PC-9 (cell line): ENCODE measurements at regions not wholly inside any gene's neighbourhood (a gene's known extent, or its start where the extent isn't known, plus 50 kb on each side); places are given as distances from the start of the nearest gene placed in this dataset.

Experiments used
- BruUV-seq: library from RNA; stranded (reverse); fragments of 400-500 nt; replicated peaks from 2 replicates; lab custom pipeline; 2021; lab: Mats Ljungman, UMichigan
- CTCF ChIA-PET: fragments of 300-600 bp; sonication (Branson Sonifier 250); formaldehyde crosslinking; loops from one replicate; lab custom pipeline; 2022; ENCODE audit warnings: antibody characterized with exemption; lab: Charles Lee
- POLR2A ChIA-PET: fragments of 300-600 bp; sonication (Branson Sonifier 250); formaldehyde crosslinking; loops from one replicate; lab custom pipeline; 2022; ENCODE audit warnings: antibody characterized with exemption; ENCODE audit not compliant: unreplicated experiment; lab: Charles Lee
- DNase-seq, 2 experiments: peaks; one replicate each; pipeline versions ENCODE4 v3.0.0 to v3.0.0-alpha.2; 2015 to 2022; ENCODE audit warnings: mixed read lengths in 1 of 2
- H2AFZ ChIP-seq: fragments of 200-600 bp; sonication (generic); 2 replicates; pipeline ENCODE4 v1.8.1; 2017; ENCODE audit warnings: antibody characterized with exemption
- H3F3A ChIP-seq: fragments of 200-600 bp; sonication (generic); 2 replicates; pipeline ENCODE4 v1.8.1; 2017; ENCODE audit warnings: antibody characterized with exemption, mild to moderate bottlenecking, low read depth; ENCODE audit not compliant: insufficient read depth
- H3K27ac ChIP-seq: fragments of 200-600 bp; sonication (generic); 2 replicates; pipeline ENCODE4 v1.6.1; 2016; ENCODE audit warnings: mixed run types
- H3K27me3 ChIP-seq: fragments of 200-600 bp; sonication (generic); 2 replicates; pipeline ENCODE4 v1.6.1; 2016; ENCODE audit warnings: low read depth, mixed run types; ENCODE audit not compliant: insufficient read depth
- H3K36me3 ChIP-seq: fragments of 200-600 bp; sonication (generic); 2 replicates; pipeline ENCODE4 v1.6.1; 2016; ENCODE audit warnings: low read depth, mixed run types
- H3K4me1 ChIP-seq: fragments of 200-600 bp; sonication (generic); replicated peaks from 2 replicates; pipeline ENCODE4 v1.6.1; 2016; ENCODE audit warnings: mixed run types; ENCODE audit not compliant: insufficient read depth
- H3K4me2 ChIP-seq: fragments of 200-600 bp; sonication (generic); 2 replicates; pipeline ENCODE4 v1.6.1; 2017; ENCODE audit warnings: mixed run types
- H3K4me3 ChIP-seq: fragments of 200-600 bp; sonication (generic); 2 replicates; pipeline ENCODE4 v1.6.1; 2016; ENCODE audit warnings: mixed run types
- H3K79me2 ChIP-seq: fragments of 200-600 bp; sonication (generic); 2 replicates; pipeline ENCODE4 v1.6.1; 2017; ENCODE audit warnings: low read depth, mixed run types
- H3K9me2 ChIP-seq: fragments of 200-600 bp; sonication (generic); 2 replicates; pipeline ENCODE4 v1.8.1; 2017; ENCODE audit warnings: mild to moderate bottlenecking; ENCODE audit not compliant: insufficient read depth
- H3K9me3 ChIP-seq: fragments of 200-600 bp; sonication (generic); 2 replicates; pipeline ENCODE4 v1.8.1; 2016; ENCODE audit warnings: low read depth; ENCODE audit not compliant: insufficient read depth
- H4K20me1 ChIP-seq: fragments of 200-600 bp; sonication (generic); 2 replicates; pipeline ENCODE4 v1.8.1; 2017; ENCODE audit not compliant: insufficient read depth
- EZH2 ChIP-seq: fragments of 200-600 bp; sonication (generic); IDR thresholded peaks from 2 replicates; pipeline ENCODE4 v1.8.0; 2017; ENCODE audit warnings: antibody characterized with exemption, low read depth
- intact Hi-C: fragments of 100-400 bp; cut with micrococcal nuclease; formaldehyde crosslinking; loops from one replicate; pipeline ENCODE4 v1.10.0; 2022; ENCODE audit not compliant: unreplicated experiment
- TF ChIP-seq, protein P1 (sequence below): fragments of 200-600 bp; sonication (generic); conservative IDR thresholded peaks from 2 replicates; pipeline ENCODE4 v1.6.1; 2017; ENCODE audit warnings: mixed run types, antibody characterized with exemption, mild to moderate bottlenecking, moderate library complexity

DNA sequence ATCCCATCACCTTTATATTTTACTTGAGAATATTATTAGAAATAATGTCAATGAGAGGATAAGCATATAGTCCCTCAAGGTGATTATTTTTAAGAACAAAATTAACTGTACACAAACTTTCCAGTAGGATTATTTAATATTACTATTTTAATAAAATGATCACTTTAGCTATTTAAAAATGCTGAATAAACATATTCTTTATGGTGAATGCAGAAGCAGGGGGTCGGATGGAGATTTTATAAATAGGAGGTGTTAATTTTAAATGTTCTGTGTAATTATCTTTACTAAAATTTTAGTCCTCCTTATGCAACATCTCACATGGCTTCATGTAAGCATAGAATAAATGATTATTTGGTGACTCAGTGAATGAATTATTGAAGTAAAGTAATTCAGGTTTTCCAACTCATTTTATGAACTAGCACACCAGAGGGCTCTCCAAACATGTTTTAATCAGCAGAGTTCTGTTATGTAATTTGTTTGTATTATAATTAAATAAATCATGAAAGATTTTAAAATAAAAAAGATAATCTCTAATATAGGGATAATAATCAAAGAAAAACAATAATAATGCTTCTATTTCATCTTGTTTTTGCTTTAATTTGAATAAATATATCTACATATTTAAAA is 1635.2 kb downstream of the EFNB2 start:
- no peak overlapping the region for H3K27ac ChIP-seq
- TF ChIP-seq EZH2: no peak
- TF ChIP-seq, protein P1, sequence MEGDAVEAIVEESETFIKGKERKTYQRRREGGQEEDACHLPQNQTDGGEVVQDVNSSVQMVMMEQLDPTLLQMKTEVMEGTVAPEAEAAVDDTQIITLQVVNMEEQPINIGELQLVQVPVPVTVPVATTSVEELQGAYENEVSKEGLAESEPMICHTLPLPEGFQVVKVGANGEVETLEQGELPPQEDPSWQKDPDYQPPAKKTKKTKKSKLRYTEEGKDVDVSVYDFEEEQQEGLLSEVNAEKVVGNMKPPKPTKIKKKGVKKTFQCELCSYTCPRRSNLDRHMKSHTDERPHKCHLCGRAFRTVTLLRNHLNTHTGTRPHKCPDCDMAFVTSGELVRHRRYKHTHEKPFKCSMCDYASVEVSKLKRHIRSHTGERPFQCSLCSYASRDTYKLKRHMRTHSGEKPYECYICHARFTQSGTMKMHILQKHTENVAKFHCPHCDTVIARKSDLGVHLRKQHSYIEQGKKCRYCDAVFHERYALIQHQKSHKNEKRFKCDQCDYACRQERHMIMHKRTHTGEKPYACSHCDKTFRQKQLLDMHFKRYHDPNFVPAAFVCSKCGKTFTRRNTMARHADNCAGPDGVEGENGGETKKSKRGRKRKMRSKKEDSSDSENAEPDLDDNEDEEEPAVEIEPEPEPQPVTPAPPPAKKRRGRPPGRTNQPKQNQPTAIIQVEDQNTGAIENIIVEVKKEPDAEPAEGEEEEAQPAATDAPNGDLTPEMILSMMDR: no peak
- H3K36me3 ChIP-seq: no peaks in the 10 kb centered on the region
- H3K4me2 ChIP-seq: no peak overlapping the region
- H3K4me3 ChIP-seq: no peak overlapping the region
- no peak overlapping the region for H2AFZ ChIP-seq
- 0 out of 2 replicates have a peak, but pooled peaks cover 2% of the 10 kb centered on the region for H3K9me3 ChIP-seq
- BruUV-seq: no TSS peak
- no peaks in the 10 kb centered on the region for H3K27me3 ChIP-seq
- H3F3A ChIP-seq: no peaks in the 10 kb centered on the region
- no peak for DNase-seq
- intact Hi-C loops: no loop called here
- H4K20me1 ChIP-seq: no peaks in the 10 kb centered on the region
- no peaks in the 10 kb centered on the region for H3K4me1 ChIP-seq
- no peaks in the 10 kb centered on the region for H3K79me2 ChIP-seq
- POLR2A ChIA-PET: no interaction called here
- CTCF ChIA-PET: no interaction called here
- H3K9me2 ChIP-seq: no peaks in the 10 kb centered on the region; the same call in 1 of the 2 replicates

DNA sequence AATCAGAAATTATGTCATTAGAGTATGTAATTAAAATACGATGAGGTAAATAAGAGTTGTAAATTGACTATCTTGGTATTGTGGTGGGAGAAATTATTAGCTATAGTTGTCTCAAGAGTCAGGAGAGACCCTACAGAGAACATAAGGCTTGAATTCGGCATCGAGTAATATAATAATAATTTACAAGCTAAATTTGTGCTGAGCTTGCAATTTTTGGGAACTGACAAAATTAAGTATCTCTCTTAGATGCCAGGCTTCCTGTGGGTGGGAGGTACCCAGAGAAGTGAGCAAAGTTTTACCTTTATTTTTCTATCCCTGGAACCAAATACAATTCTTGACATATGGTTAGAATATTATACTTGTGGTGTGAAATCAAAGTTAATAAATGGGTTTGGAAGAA is 1637.0 kb downstream of the EFNB2 start:
- no peak overlapping the region for H3K27ac ChIP-seq
- no peaks in the 10 kb centered on the region for H3K4me1 ChIP-seq
- no peaks in the 10 kb centered on the region for H3K36me3 ChIP-seq
- ChIA-PET CTCF (interaction anchor here (0.6 kb wide), 1 partner anchor 948 kb away, joined by 5 read pairs; no protein-coding TSS in a partner anchor), POLR2A (no interaction called here)
- BruUV-seq: no TSS peak
- H3K27me3 ChIP-seq: no peaks in the 10 kb centered on the region
- no peak for DNase-seq
- H2AFZ ChIP-seq: no peak overlapping the region
- H4K20me1 ChIP-seq: no peaks in the 10 kb centered on the region
- intact Hi-C loops: no loop called here
- H3K79me2 ChIP-seq: no peaks in the 10 kb centered on the region
- TF ChIP-seq EZH2: no peak
- TF ChIP-seq, protein P1: no peak
- no peaks in the 10 kb centered on the region; the same call in 1 of the 2 replicates for H3K9me2 ChIP-seq
- no peak overlapping the region for H3K4me3 ChIP-seq
- no peaks in the 10 kb centered on the region for H3F3A ChIP-seq
- 0 out of 2 replicates have a peak, but pooled peaks cover 2% of the 10 kb centered on the region for H3K9me3 ChIP-seq
- no peak overlapping the region for H3K4me2 ChIP-seq

- ChIA-PET CTCF (no interaction called here), POLR2A (no interaction called here)
- no TSS peak for BruUV-seq
- TF ChIP-seq, protein P1: no peak
- TF ChIP-seq EZH2: no peak
- Histone ChIP-seq H3K4me3 (no peak overlapping the region), H4K20me1 (no peaks in the 10 kb centered on the region), H3F3A (no peaks in the 10 kb centered on the region), H3K79me2 (no peaks in the 10 kb centered on the region), H3K9me3 (no peaks in the 10 kb centered on the region), H3K27me3 (no peaks in the 10 kb centered on the region), H3K9me2 (no peaks in the 10 kb centered on the region), H3K4me1 (no peaks in the 10 kb centered on the region), H3K27ac (no peak overlapping the region), H3K36me3 (no peaks in the 10 kb centered on the region), H3K4me2 (no peak overlapping the region), H2AFZ (peak overlapping the region; percentile 29)
- no peak for DNase-seq
- intact Hi-C loops: no loop called here
Observed at GRCh38 chr13:104895521-104895920, 1639.9 kb downstream of the EFNB2 start.
